Esophagus squamous epithelium (tissue), 5 donors: ENCODE measurements at regions not wholly inside any gene's neighbourhood (a gene's known extent, or its start where the extent isn't known, plus 50 kb on each side); places are given as distances from the start of the nearest gene placed in this dataset.

Source experiments
- DNase-seq: peaks from one replicate; lab custom pipeline; 2025; lab: John Stamatoyannopoulos, UW
- H3K27ac ChIP-seq, 4 donors: fragments of 200-600 bp; sonication (generic); one replicate each; pipeline ENCODE4 v1.5.1; 2016 to 2019; ENCODE audit warnings: mild to moderate bottlenecking in 1 of 4
- H3K27me3 ChIP-seq, 4 donors: fragments of 200-600 bp; sonication (generic); 1 replicate in 3 of 4; 2 replicates in 1 of 4; pipeline versions ENCODE4 v1.5.1 to v1.6.0; 2017 to 2021; ENCODE audit warnings: antibody characterized with exemption in 1 of 4
- H3K36me3 ChIP-seq, 3 donors: fragments of 200-600 bp; sonication (generic); one replicate each; pipeline ENCODE4 v1.5.1; 2016 to 2019
- H3K4me1 ChIP-seq, 3 donors: fragments of 200-600 bp; sonication (generic); one replicate each; pipeline ENCODE4 v1.5.1; 2017 to 2019
- H3K4me3 ChIP-seq, 4 donors: fragments of 200-600 bp; sonication (generic); 1 replicate in 3 of 4; 2 replicates in 1 of 4; pipeline ENCODE4 v1.5.1; 2016 to 2019; ENCODE audit warnings: mild to moderate bottlenecking in 2 of 4, moderate library complexity in 1 of 4
- H3K9me3 ChIP-seq, 3 donors: fragments of 200-600 bp; sonication (generic); one replicate each; pipeline ENCODE4 v1.5.1; 2016 to 2019
- CTCF ChIP-seq, 6 experiments: fragments of 450-650 bp in 4 of 6; fragments of 200-600 bp in 2 of 6; sonication (generic) in 2 of 6; IDR thresholded peaks; one replicate each; pipeline ENCODE4 v1.5.1; 2016 to 2019; ENCODE audit warnings: antibody characterized with exemption in 6 of 6, mild to moderate bottlenecking in 4 of 6, moderate library complexity in 4 of 6
- POLR2A ChIP-seq, 4 donors: fragments of 450-650 bp; IDR thresholded peaks; one replicate each; pipeline ENCODE4 v1.6.1; 2017; ENCODE audit warnings: antibody characterized with exemption in 4 of 4, mild to moderate bottlenecking in 4 of 4, moderate library complexity in 3 of 4
- WGBS, 2 donors: methylation state at CpG; one replicate each; pipeline ENCODE4 v1.1.5; 2018; 5-methylcytosine and 5-hydroxymethylcytosine counted together
- intact Hi-C: fragments of 100-400 bp; cut with DNase I; formaldehyde crosslinking; loops from one replicate; pipeline ENCODE4 v1.15.0; 2022
- donor health status: DM: yes; HTN: yes; CAD: no.

GRCh38 chr13:76684336-76684735 is 201.9 kb downstream of the KCTD12 start:
- intact Hi-C loops: no loop called here
- 80 to 93% methylated on average over 1 of the region's 1 CpG for WGBS, 2 donors
- Histone ChIP-seq H3K27me3 (no peaks in the 10 kb centered on the region), H3K4me1 (no peaks in the 10 kb centered on the region), H3K4me3 (no peak overlapping the region), H3K27ac (no peak overlapping the region), H3K36me3 (no peaks in the 10 kb centered on the region), H3K9me3 (no peaks in the 10 kb centered on the region)
- DNase-seq: no peak
- TF ChIP-seq CTCF (IDR thresholded peaks at IDR 0.05) (no peak), POLR2A (IDR thresholded peaks at IDR 0.05) (no peak)

GRCh38 chr13:76683854-76684253 is 202.4 kb downstream of the KCTD12 start:
- intact Hi-C loops: no loop called here
- WGBS, 2 donors: 85 to 93% methylated on average over 2 of the region's 2 CpGs
- Histone ChIP-seq H3K9me3 (no peaks in the 10 kb centered on the region), H3K4me3 (no peak overlapping the region), H3K4me1 (no peaks in the 10 kb centered on the region), H3K36me3 (no peaks in the 10 kb centered on the region), H3K27ac (no peak overlapping the region), H3K27me3 (no peaks in the 10 kb centered on the region)
- DNase-seq: no peak
- TF ChIP-seq CTCF (IDR thresholded peaks at IDR 0.05): no peak
- no peak for TF ChIP-seq POLR2A (IDR thresholded peaks at IDR 0.05)

GRCh38 chr13:76683168-76683567 is 203.0 kb downstream of the KCTD12 start:
- 77 to 91% methylated on average over 2 of the region's 2 CpGs for WGBS, 2 donors
- TF ChIP-seq POLR2A (IDR thresholded peaks at IDR 0.05): no peak
- no peak for TF ChIP-seq CTCF (IDR thresholded peaks at IDR 0.05)
- Histone ChIP-seq H3K27ac (no peak overlapping the region), H3K4me3 (no peak overlapping the region), H3K27me3 (no peaks in the 10 kb centered on the region), H3K36me3 (no peaks in the 10 kb centered on the region), H3K9me3 (no peaks in the 10 kb centered on the region), H3K4me1 (no peaks in the 10 kb centered on the region)
- DNase-seq: no peak
- intact Hi-C loops: no loop called here

GRCh38 chr13:76680112-76680511 is 206.1 kb downstream of the KCTD12 start:
- DNase-seq: no peak
- TF ChIP-seq POLR2A (IDR thresholded peaks at IDR 0.05): no peak
- no peak for TF ChIP-seq CTCF (IDR thresholded peaks at IDR 0.05)
- Histone ChIP-seq H3K27ac (no peak overlapping the region), H3K4me3 (no peak overlapping the region), H3K27me3 (no peaks in the 10 kb centered on the region), H3K4me1 (no peaks in the 10 kb centered on the region), H3K9me3 (no peaks in the 10 kb centered on the region), H3K36me3 (no peaks in the 10 kb centered on the region)
- intact Hi-C loops: no loop called here
- 80% methylated on average over 2 of the region's 2 CpGs for WGBS, 2 donors

GRCh38 chr13:76677043-76677442 is 209.2 kb downstream of the KCTD12 start:
- no peak for TF ChIP-seq POLR2A (IDR thresholded peaks at IDR 0.05)
- no peak for TF ChIP-seq CTCF (IDR thresholded peaks at IDR 0.05)
- 31 to 59% methylated on average over 3 of the region's 3 CpGs for WGBS, 2 donors
- Histone ChIP-seq H3K27ac (no peak overlapping the region), H3K36me3 (no peaks in the 10 kb centered on the region), H3K4me1 (peaks cover 0 to 5% (median 0%) of the 10 kb centered on the region in 3 donors), H3K9me3 (no peaks in the 10 kb centered on the region), H3K27me3 (no peaks in the 10 kb centered on the region), H3K4me3 (no peak overlapping the region)
- intact Hi-C loops: no loop called here
- no peak for DNase-seq
